GM12892 (cell line): ENCODE measurements at regions not wholly inside any gene's neighbourhood (a gene's known extent, or its start where the extent isn't known, plus 50 kb on each side); places are given as distances from the start of the nearest gene placed in this dataset.
"Not testable (repeated sequence)": the region's sequence is repeated elsewhere in the genome, so short reads cannot be mapped to it uniquely, and the experiment has no call there.

Source experiments
- DNase-seq: peaks from one replicate; pipeline ENCODE4 v3.0.0; 2011; ENCODE audit not compliant: insufficient read length
- FAIRE-seq: peaks from 2 replicates; lab custom pipeline; 2011; peaks lifted over from hg19 to GRCh38; lab: Jason Lieb, UNC
- POLR2A ChIP-seq: IDR thresholded peaks from 2 replicates; pipeline ENCODE4 v1.6.1; 2011; ENCODE audit warnings: low read depth, low read length, control low read depth
- POLR2AphosphoS5 ChIP-seq: IDR thresholded peaks from 2 replicates; pipeline ENCODE4 v1.6.1; 2011; ENCODE audit warnings: low read depth, low read length, control low read depth
- TAF1 ChIP-seq: IDR thresholded peaks from 2 replicates; pipeline ENCODE4 v1.6.1; 2011; ENCODE audit warnings: low read depth, mild to moderate bottlenecking, control low read depth, low read length, borderline replicate concordance

GRCh38 chr12:93223440-93224426 lies 154.0 kb upstream of the NUDT4 start:
- no peak for DNase-seq
- FAIRE-seq = no peak
- TF ChIP-seq TAF1 (no peak), POLR2AphosphoS5 (no peak), POLR2A (no peak)

DNA sequence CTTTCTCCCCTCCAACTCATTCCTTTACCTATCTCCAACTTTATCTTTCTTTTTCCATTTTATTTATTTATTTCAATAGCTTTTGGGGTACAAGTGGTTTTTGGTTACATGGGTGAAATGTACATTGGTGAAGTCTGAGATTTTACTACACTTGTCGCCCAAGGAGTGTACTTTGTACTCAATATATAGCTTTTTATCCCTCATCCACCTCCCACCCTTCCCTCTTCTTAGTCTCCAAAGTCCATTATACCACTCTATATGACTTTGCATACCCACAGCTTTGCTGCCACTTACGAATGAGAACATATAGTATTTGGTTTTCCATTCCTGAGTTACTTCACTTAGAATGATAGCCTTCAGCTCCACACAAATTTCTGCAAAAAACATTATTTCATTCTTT lies 152.6 kb upstream of the NUDT4 start:
- no peak for FAIRE-seq
- TF ChIP-seq POLR2A (no peak), POLR2AphosphoS5 (no peak), TAF1 (no peak)
- DNase-seq = no peak

GRCh38 chr12:93226361-93226760 lies 151.4 kb upstream of the NUDT4 start:
- peak; percentile 67 for FAIRE-seq
- no peak for DNase-seq
- TF ChIP-seq POLR2A (no peak), POLR2AphosphoS5 (no peak), TAF1 (no peak)

DNA sequence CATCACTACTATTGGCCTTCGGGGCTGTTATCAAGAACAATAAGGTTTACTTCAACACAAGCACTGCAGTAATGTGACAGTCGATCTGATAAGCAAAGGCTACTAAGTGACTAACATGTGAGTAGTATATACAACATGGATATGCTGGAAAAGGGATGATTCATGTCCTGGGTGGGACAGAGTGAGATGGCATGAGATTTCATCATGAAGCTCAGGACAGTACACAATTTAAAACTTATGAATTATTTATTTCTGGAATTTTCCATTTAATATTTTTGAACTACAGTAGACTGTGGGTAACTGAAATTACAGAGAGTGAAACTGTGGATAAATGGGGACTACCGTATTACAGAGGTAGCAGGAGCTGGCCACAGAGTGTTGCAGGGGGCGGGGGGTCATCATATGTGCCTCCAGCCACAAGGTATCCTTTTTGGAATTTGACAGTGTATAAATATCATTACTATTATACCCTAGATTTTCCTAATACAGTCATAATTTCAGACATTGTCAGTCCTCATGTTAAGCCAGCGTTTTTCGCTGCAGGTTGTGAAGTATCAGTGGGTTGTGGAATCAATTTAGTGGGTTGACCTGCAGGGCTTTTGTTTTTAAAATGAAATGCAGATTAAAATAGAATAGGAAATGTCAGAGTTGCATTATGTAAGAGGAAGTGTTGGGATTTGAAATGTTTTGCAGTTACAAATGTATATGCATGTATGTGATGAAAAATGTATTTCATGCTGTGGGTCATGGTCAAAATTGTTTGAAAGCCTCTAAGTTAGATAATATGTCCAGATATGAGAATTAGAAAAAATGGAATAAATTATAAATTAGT lies 148.0 kb upstream of the NUDT4 start:
- DNase-seq = no peak
- no peak for FAIRE-seq
- TF ChIP-seq POLR2A (no peak), TAF1 (no peak), POLR2AphosphoS5 (no peak)

- TF ChIP-seq POLR2A (no peak), POLR2AphosphoS5 (no peak), TAF1 (no peak)
- DNase-seq (no peak), FAIRE-seq (no peak)
Observed at GRCh38 chr12:93230326-93230720, 147.4 kb upstream of the NUDT4 start.

- no peak for TF ChIP-seq POLR2A
- no peak for TF ChIP-seq POLR2AphosphoS5
- TF ChIP-seq TAF1 = no peak
- DNase-seq = no peak
- FAIRE-seq = no peak
Observed at GRCh38 chr12:93231938-93232337, 145.8 kb upstream of the NUDT4 start.

DNA sequence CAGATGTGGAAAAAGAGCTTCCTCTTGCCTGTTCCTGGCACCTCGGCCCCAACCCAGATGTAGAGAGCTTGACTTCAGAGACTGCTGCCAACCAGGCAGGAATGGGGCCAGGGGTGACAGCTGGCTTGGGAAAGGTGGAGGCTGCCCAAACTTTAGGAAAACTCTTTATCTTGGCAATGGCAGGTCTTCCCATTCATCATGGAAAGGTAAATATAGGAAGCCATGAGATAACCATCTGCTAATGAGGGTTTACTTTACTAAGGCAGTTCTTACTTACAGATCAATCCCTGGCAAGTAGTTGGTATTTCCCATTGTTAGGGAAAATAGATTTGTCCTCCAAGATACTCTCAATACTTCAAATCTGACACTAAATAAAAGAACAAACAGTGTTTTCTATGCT lies 143.1 kb upstream of the NUDT4 start:
- DNase-seq (no peak), FAIRE-seq (no peak)
- TF ChIP-seq POLR2A (no peak), POLR2AphosphoS5 (no peak), TAF1 (no peak)

- DNase-seq (no peak), FAIRE-seq (no peak)
- TF ChIP-seq TAF1 = no peak
- TF ChIP-seq POLR2AphosphoS5 = no peak
- TF ChIP-seq POLR2A = no peak
Observed at GRCh38 chr12:93235881-93236280, 141.8 kb upstream of the NUDT4 start.

- DNase-seq (no peak), FAIRE-seq (no peak)
- TF ChIP-seq POLR2A = no peak
- no peak for TF ChIP-seq POLR2AphosphoS5
- no peak for TF ChIP-seq TAF1
Observed at GRCh38 chr12:93237235-93237915, 140.3 kb upstream of the NUDT4 start.

- DNase-seq, FAIRE-seq: not testable (repeated sequence)
Observed at GRCh38 chr12:93238512-93239262, 139.0 kb upstream of the NUDT4 start.

- not testable (repeated sequence) for DNase-seq, FAIRE-seq
Observed at GRCh38 chr12:93239789-93240188, 137.9 kb upstream of the NUDT4 start.
